Adrenal gland (tissue), 9 donors: ENCODE measurements at regions not wholly inside any gene's neighbourhood (a gene's known extent, or its start where the extent isn't known, plus 50 kb on each side); places are given as distances from the start of the nearest gene placed in this dataset.

Experiments
- DNase-seq, 7 donors: peaks; one replicate each; pipeline ENCODE4 v3.0.0-alpha.2; 2019 to 2020
- H3K27ac ChIP-seq, 5 donors: fragments of 200-600 bp; sonication (generic) in 4 of 5; 1 replicate in 3 of 5; 2 replicates in 2 of 5; pipeline versions ENCODE4 v1.5.1 to v1.8.0; 2016 to 2020; ENCODE audit warnings: mild to moderate bottlenecking in 1 of 5
- H3K27me3 ChIP-seq: fragments of 200-600 bp; 2 replicates; pipeline ENCODE4 v1.8.0; 2021
- H3K36me3 ChIP-seq, 2 donors: fragments of 200-600 bp; replicated peaks in 1 of 2; 1 replicate in 1 of 2; 2 replicates in 1 of 2; pipeline versions ENCODE4 v1.5.1 to v1.8.0; 2018 to 2022
- H3K4me1 ChIP-seq, 2 donors: fragments of 200-600 bp; replicated peaks in 1 of 2; 1 replicate in 1 of 2; 2 replicates in 1 of 2; pipeline versions ENCODE4 v1.5.1 to v1.8.0; 2018 to 2021
- H3K4me3 ChIP-seq, 4 donors: fragments of 200-600 bp; sonication (generic) in 3 of 4; one replicate each; pipeline ENCODE4 v1.5.1; 2016 to 2018
- H3K9me3 ChIP-seq, 3 donors: fragments of 200-600 bp; sonication (generic) in 1 of 3; replicated peaks in 1 of 3; 1 replicate in 2 of 3; 2 replicates in 1 of 3; pipeline versions ENCODE4 v1.5.1 to v1.8.0; 2016 to 2021
- CTCF ChIP-seq, 6 experiments: fragments of 450-650 bp in 4 of 6; fragments of 200-600 bp in 2 of 6; sonication (generic) in 1 of 6; IDR thresholded peaks; 1 replicate in 5 of 6; 2 replicates in 1 of 6; pipeline versions ENCODE4 v1.5.1 to v1.8.0; 2016 to 2021; ENCODE audit warnings: antibody characterized with exemption in 6 of 6, mild to moderate bottlenecking in 2 of 6, moderate library complexity in 1 of 6
- POLR2A ChIP-seq, 2 donors: fragments of 450-650 bp; IDR thresholded peaks; one replicate each; pipeline ENCODE4 v1.6.1; 2017; ENCODE audit warnings: antibody characterized with exemption in 2 of 2, mild to moderate bottlenecking in 2 of 2, moderate library complexity in 1 of 2
- WGBS, 4 donors: extraction: QIAGEN DNeasy Blood & Tissue Kit in 2 of 4; methylation state at CpG; one replicate each; pipeline versions ENCODE4 v1.1.5 to v1.1.7; 2013 to 2017; 5-methylcytosine and 5-hydroxymethylcytosine counted together
- intact Hi-C, 2 donors: fragments of 100-400 bp; cut with DNase I; formaldehyde crosslinking; loops; one replicate each; pipeline versions ENCODE4 v1.14.1 to v1.15.0; 2022 to 2023
- donor health status: healthy with polysubstance abuse.
- donor health status: Bipolar disorder and iron deficiency.
- donor health status: DM: yes; HTN: yes; CAD: no.
- donor health status: DM: no; HTN: no; CAD: no.
- donor health status: DM: no; HTN: no; CAD: no.

GRCh38 chr9:106127776-106128175 lies 433.4 kb downstream of the TMEM38B start:
- 72 to 85% (median 75%) methylated on average over 1 of the region's 1 CpG for WGBS, 4 donors
- TF ChIP-seq CTCF (IDR thresholded peaks at IDR 0.05): no peak
- no peak for TF ChIP-seq POLR2A (IDR thresholded peaks at IDR 0.05)
- Histone ChIP-seq H3K36me3 (no peaks in the 10 kb centered on the region), H3K27me3 (no peaks in the 10 kb centered on the region), H3K9me3 (no peaks in the 10 kb centered on the region), H3K27ac (no peak overlapping the region), H3K4me3 (no peak overlapping the region), H3K4me1 (no peaks in the 10 kb centered on the region)
- DNase-seq: no peak
- intact Hi-C loops: no loop called here

DNA sequence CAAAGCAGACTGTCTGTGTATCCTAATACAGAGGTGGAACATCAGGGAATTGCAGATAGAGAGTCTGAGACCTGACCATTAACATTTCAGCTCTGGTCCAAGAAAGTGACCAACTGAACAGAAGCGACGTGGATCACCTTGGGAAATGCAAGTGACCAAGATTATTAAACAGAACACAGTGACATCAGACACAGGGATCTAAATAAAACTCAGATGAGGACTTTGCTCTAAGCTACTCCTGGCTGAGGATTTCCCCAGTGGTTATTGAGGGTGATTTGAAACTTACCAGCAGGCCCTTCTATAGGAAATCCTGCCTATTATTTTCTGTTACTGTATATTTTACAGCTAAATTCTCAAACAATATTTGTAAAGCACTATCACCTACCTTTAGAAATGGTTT lies 436.0 kb downstream of the TMEM38B start:
- Histone ChIP-seq H3K27me3 (no peaks in the 10 kb centered on the region), H3K36me3 (no peaks in the 10 kb centered on the region), H3K4me1 (no peaks in the 10 kb centered on the region), H3K9me3 (no peaks in the 10 kb centered on the region), H3K27ac (no peak overlapping the region), H3K4me3 (no peak overlapping the region)
- TF ChIP-seq CTCF (IDR thresholded peaks at IDR 0.05): no peak
- no peak for TF ChIP-seq POLR2A (IDR thresholded peaks at IDR 0.05)
- WGBS, 4 donors: 84 to 97% (median 93%) methylated on average over 2 of the region's 2 CpGs
- DNase-seq: no peak
- intact Hi-C loops: no loop called here

DNA sequence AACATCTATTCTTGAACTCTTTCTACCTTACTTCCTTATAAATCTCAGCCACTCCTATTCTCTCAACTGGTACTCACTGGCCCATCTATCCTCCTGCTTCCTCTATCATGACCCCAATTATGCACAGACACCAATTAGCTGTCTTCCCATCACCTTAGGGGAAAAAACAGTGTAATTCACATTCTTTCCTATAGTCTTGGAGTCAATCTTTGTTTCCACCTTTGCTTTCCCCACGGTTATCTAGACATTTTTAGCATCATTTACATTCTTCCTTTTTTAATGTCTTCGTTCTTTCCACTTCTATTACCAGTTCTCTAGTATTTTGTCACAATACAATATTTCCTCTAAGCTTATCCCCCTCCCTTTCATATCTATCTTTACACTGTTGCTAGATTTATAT lies 449.4 kb downstream of the TMEM38B start:
- Histone ChIP-seq H3K4me1 (no peaks in the 10 kb centered on the region), H3K27me3 (no peaks in the 10 kb centered on the region), H3K27ac (no peak overlapping the region), H3K36me3 (no peaks in the 10 kb centered on the region), H3K4me3 (no peak overlapping the region), H3K9me3 (no peaks in the 10 kb centered on the region)
- DNase-seq: no peak
- intact Hi-C loops: no loop called here
- TF ChIP-seq CTCF (IDR thresholded peaks at IDR 0.05) (no peak), POLR2A (IDR thresholded peaks at IDR 0.05) (no peak)
- 72 to 94% (median 73%) methylated on average over 2 of the region's 2 CpGs for WGBS, 4 donors

GRCh38 chr9:106146066-106146840 lies 451.9 kb downstream of the TMEM38B start:
- H3K27ac ChIP-seq: no peak overlapping the region
- no peak for DNase-seq

More at GRCh38 chr9:106146066-106146840, 451.9 kb downstream of the TMEM38B start:
- no peaks in the 10 kb centered on the region for H3K27me3 ChIP-seq
- intact Hi-C loops: no loop called here
- TF ChIP-seq CTCF (IDR thresholded peaks at IDR 0.05) (no peak), POLR2A (IDR thresholded peaks at IDR 0.05) (no peak)
- no peaks in the 10 kb centered on the region for H3K4me1 ChIP-seq
- 67 to 79% (median 73%) methylated on average over 6 of the region's 6 CpGs for WGBS, 4 donors
- H3K4me3 ChIP-seq: no peak overlapping the region
- no peaks in the 10 kb centered on the region for H3K9me3 ChIP-seq
- H3K36me3 ChIP-seq: no peaks in the 10 kb centered on the region
